K562 (cell line): ENCODE measurements at regions not wholly inside any gene's neighbourhood (a gene's known extent, or its start where the extent isn't known, plus 50 kb on each side); places are given as distances from the start of the nearest gene placed in this dataset.

Experiments used
- ATAC-seq: fragments of 200-7000 bp; cut with Tn5 transposase; 3 replicates; pipeline ENCODE4 v1.9.1; 2020; ENCODE audit warnings: moderate library complexity
- BruUV-seq: library from RNA; stranded (reverse); fragments of 400-500 nt; replicated peaks from 2 replicates; lab custom pipeline; 2021; lab: Mats Ljungman, UMichigan
- CTCF ChIA-PET: fragments of 300-600 bp; formaldehyde crosslinking; extraction: SDS; loops from one replicate; lab custom pipeline; 2021; ENCODE audit warnings: low intra/inter-chr PET ratio; lab: Yijun Ruan, JAX
- POLR2A ChIA-PET: fragments of 300-600, 350-650 bp; sonication (Branson Sonifier 250); formaldehyde crosslinking; extraction: SDS; loops from one replicate; lab custom pipeline; 2021; ENCODE audit warnings: antibody characterized with exemption, inconsistent platforms; lab: Yijun Ruan, JAX
- DNase-seq, 4 experiments: peaks; one replicate each; pipeline versions ENCODE4 v3.0.0 to v3.0.0-alpha.2; 2011 to 2018; ENCODE audit warnings: low spot score in 3 of 4, mixed read lengths in 3 of 4; ENCODE audit errors: extremely low read depth in 1 of 4
- FAIRE-seq: peaks from 2 replicates; lab custom pipeline; 2011; peaks lifted over from hg19 to GRCh38; lab: Jason Lieb, UNC
- H2AFZ ChIP-seq: 2 replicates; pipeline ENCODE4 v1.6.0; 2011; ENCODE audit warnings: low read depth, low read length, control low read depth, inconsistent platforms
- H3K27ac ChIP-seq: fragments of 200-600 bp; 3 replicates; pipeline ENCODE4 v1.8.0; 2011; ENCODE audit warnings: low read depth, mild to moderate bottlenecking, control low read depth, inconsistent platforms, low read length, moderate library complexity, mixed read lengths; ENCODE audit errors: extremely low read depth
- H3K27me3 ChIP-seq, 2 experiments: fragments of 300-600 bp in 1 of 2; 2 replicates in 1 of 2; 3 replicates in 1 of 2; pipeline versions ENCODE4 v1.6.0 to v1.8.0; 2011; ENCODE audit warnings: inconsistent platforms in 2 of 2, low read length in 2 of 2, mild to moderate bottlenecking in 1 of 2, mixed read lengths in 1 of 2, moderate library complexity in 1 of 2; ENCODE audit not compliant: control insufficient read depth in 2 of 2, insufficient read depth in 2 of 2
- H3K36me3 ChIP-seq: fragments of 300-600 bp; 3 replicates; pipeline ENCODE4 v1.8.0; 2011; ENCODE audit warnings: mild to moderate bottlenecking, low read length, inconsistent platforms; ENCODE audit not compliant: control insufficient read depth, insufficient read depth
- H3K4me1 ChIP-seq, 2 experiments: fragments of 200-600 bp in 1 of 2; replicated peaks in 1 of 2; 2 replicates in 1 of 2; 3 replicates in 1 of 2; pipeline versions ENCODE4 v1.5.1 to v1.8.0; 2011; ENCODE audit warnings: inconsistent platforms in 2 of 2, low read length in 2 of 2, mild to moderate bottlenecking in 1 of 2, mixed read lengths in 1 of 2, moderate library complexity in 1 of 2; ENCODE audit not compliant: control insufficient read depth in 2 of 2, insufficient read depth in 2 of 2
- H3K4me2 ChIP-seq: 2 replicates; pipeline ENCODE4 v1.6.1; 2011; ENCODE audit warnings: low read length, control low read depth, inconsistent platforms, mixed read lengths; ENCODE audit not compliant: insufficient read depth
- H3K4me3 ChIP-seq: fragments of 200-600 bp; sonication (generic), shearing (Covaris generic); 2 replicates; pipeline ENCODE4 v1.5.1; 2016; ENCODE audit warnings: control low read depth, inconsistent platforms
- H3K79me2 ChIP-seq: fragments of 200-600 bp; 3 replicates; pipeline ENCODE4 v1.8.0; 2011; ENCODE audit warnings: low read length, inconsistent platforms; ENCODE audit not compliant: control insufficient read depth, insufficient read depth
- H3K9ac ChIP-seq, 2 experiments: 2 replicates each; pipeline versions ENCODE4 v1.6.0 to v1.6.1; 2011; ENCODE audit warnings: low read depth in 2 of 2, low read length in 2 of 2, control low read depth in 1 of 2, inconsistent platforms in 1 of 2, mild to moderate bottlenecking in 1 of 2, mixed read lengths in 1 of 2; ENCODE audit not compliant: insufficient read depth in 1 of 2
- H3K9me1 ChIP-seq: one replicate; pipeline ENCODE4 v1.6.0; 2011; ENCODE audit warnings: inconsistent platforms, mild to moderate bottlenecking, low read length, moderate library complexity; ENCODE audit not compliant: control insufficient read depth, insufficient read depth
- H3K9me3 ChIP-seq: replicated peaks from 2 replicates; pipeline ENCODE4 v1.5.1; 2011; ENCODE audit warnings: low read depth, low read length, inconsistent platforms; ENCODE audit not compliant: control insufficient read depth, insufficient read depth
- H4K20me1 ChIP-seq: replicated peaks from 2 replicates; pipeline ENCODE4 v1.6.1; 2011; ENCODE audit warnings: low read length, inconsistent platforms, mixed read lengths; ENCODE audit not compliant: control insufficient read depth, insufficient read depth
- CBFB ChIP-seq: sonication (generic); formaldehyde crosslinking; IDR thresholded peaks from 2 replicates; pipeline ENCODE4 v1.4.0; 2020; ENCODE audit warnings: mild to moderate bottlenecking, missing genetic modification reagents
- FOSL1 ChIP-seq: fragments of 200-800 bp; sonication (Bioruptor generic); conservative IDR thresholded peaks from 2 replicates; pipeline ENCODE4 v1.6.1; 2016; ENCODE audit warnings: missing genetic modification characterization, missing compliant biosample characterization
- PHF8 ChIP-seq: fragments of 200-600 bp; sonication (generic); IDR thresholded peaks from 2 replicates; pipeline ENCODE4 v1.6.1; 2012; ENCODE audit warnings: mixed run types, mild to moderate bottlenecking, inconsistent platforms, low read length, moderate library complexity, borderline replicate concordance
- RBM14 ChIP-seq: fragments of 200-400 bp; formaldehyde crosslinking; IDR thresholded peaks from 2 replicates; pipeline ENCODE4 v1.6.1; 2018; ENCODE audit warnings: low read depth, mild to moderate bottlenecking, low read length, moderate library complexity, borderline replicate concordance; ENCODE audit not compliant: insufficient read depth
- SMARCA5 ChIP-seq: fragments of 450-650 bp; IDR thresholded peaks from 2 replicates; pipeline ENCODE4 v1.6.1; 2016
- U2AF1 ChIP-seq: fragments of 200-400 bp; formaldehyde crosslinking; optimal IDR thresholded peaks from 2 replicates; pipeline ENCODE3; 2017; ENCODE audit warnings: mild to moderate bottlenecking, low read depth, low read length, moderate library complexity
- XRCC3 ChIP-seq: fragments of 450-650 bp; IDR thresholded peaks from 2 replicates; pipeline ENCODE4 v1.6.1; 2017; ENCODE audit warnings: mild to moderate bottlenecking, moderate library complexity
- ZC3H8 ChIP-seq: fragments of 450-650 bp; IDR thresholded peaks from 2 replicates; pipeline ENCODE4 v1.6.1; 2017
- ZNF134 ChIP-seq: fragments of 250-450 bp; sonication (Bioruptor Pico); conservative IDR thresholded peaks from 2 replicates; pipeline ENCODE4 v1.4.0; 2020
- ZNF24 ChIP-seq: fragments of 450-650 bp; IDR thresholded peaks from 2 replicates; pipeline ENCODE4 v1.6.1; 2016
- WGBS: fragments of 100-300 bp; shearing (Covaris generic); methylation state at CpG from one replicate; pipeline ENCODE4 v1.1.6; 2016; ENCODE audit warnings: low coverage, mixed read lengths; ENCODE audit not compliant: insufficient coverage; ENCODE audit errors: missing lambda C conversion rate; 5-methylcytosine and 5-hydroxymethylcytosine counted together
- in situ Hi-C: fragments of 300-500 bp; cut with MboI; formaldehyde crosslinking; loops from 4 replicates; pipeline ENCODE4 v1.15.0; 2018; ENCODE audit warnings: inconsistent platforms, mixed read lengths
- intact Hi-C: fragments of 100-400 bp; cut with micrococcal nuclease; formaldehyde crosslinking; loops from 2 replicates; pipeline ENCODE4 v1.14.2; 2022

DNA sequence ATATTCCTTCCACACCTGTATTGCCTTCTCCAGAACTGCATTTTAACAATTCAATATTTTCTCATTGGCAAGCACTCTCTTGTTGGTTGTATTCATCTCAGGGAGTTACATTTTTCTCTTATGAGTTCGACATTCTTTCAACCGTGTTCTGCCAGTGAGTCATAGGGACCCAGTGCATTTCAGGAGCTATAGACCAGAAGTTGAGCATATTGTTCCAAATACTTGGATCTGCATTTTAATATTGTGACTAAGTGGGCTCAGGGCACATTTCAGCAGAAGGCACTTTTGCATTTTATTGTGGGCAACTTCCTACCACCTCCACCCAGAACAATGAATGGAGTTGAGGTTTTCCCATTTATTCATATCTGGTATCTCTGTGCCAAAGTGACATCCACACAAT lies 132.8 kb downstream of the TNFSF18 start:
- no peak overlapping the region for H3K9ac ChIP-seq
- ATAC-seq (no peak), FAIRE-seq (no peak), DNase-seq (no peak)
- no peaks in the 10 kb centered on the region; a peak in 1 of 5 replicates for H3K27me3 ChIP-seq
- 0 out of 2 replicates have a peak, but pooled peaks have one; percentile 31 for TF ChIP-seq FOSL1 (tag)
- TF ChIP-seq RBM14: no peak
- no peak for TF ChIP-seq SMARCA5
- POLR2A ChIA-PET: no interaction called here
- intact Hi-C loops: no loop called here
- no peaks in the 10 kb centered on the region for H3K4me1 ChIP-seq
- H2AFZ ChIP-seq: no peak overlapping the region
- H3K36me3 ChIP-seq: no peaks in the 10 kb centered on the region
- no peaks in the 10 kb centered on the region for H3K9me1 ChIP-seq
- H3K79me2 ChIP-seq: no peaks in the 10 kb centered on the region
- no peaks in the 10 kb centered on the region for H3K9me3 ChIP-seq
- no peak overlapping the region for H3K27ac ChIP-seq
- in situ Hi-C loops: no loop called here
- no peak overlapping the region for H3K4me2 ChIP-seq
- no TSS peak for BruUV-seq
- H3K4me3 ChIP-seq: no peak overlapping the region
- no peaks in the 10 kb centered on the region for H4K20me1 ChIP-seq
- 5% methylated on average over 2 of the region's 2 CpGs for WGBS
- CTCF ChIA-PET: no interaction called here

DNA sequence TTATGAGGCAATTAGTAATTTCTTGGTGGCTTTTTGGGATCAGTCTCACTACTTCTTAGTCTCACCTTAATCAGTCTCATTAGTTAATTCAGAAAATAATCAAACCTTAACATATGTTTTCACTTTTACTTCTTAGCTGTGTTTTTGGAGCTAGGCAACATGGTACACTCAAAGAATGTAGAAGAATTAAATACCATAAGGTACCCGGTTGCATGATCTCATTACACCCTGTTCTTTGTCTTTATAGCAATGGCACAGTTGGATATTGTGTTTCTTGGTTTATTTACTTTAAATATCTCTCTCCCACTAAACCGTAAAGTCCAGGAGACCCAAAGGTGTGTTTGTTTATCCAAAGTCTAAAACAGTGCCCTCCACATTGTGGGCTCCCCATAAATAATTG lies 132.3 kb downstream of the TNFSF18 start:
- Histone ChIP-seq H3K79me2 (no peaks in the 10 kb centered on the region), H3K27me3 (no peaks in the 10 kb centered on the region; a peak in 1 of 5 replicates), H3K4me2 (no peak overlapping the region), H3K9me3 (no peaks in the 10 kb centered on the region), H3K4me3 (no peak overlapping the region), H3K36me3 (no peaks in the 10 kb centered on the region), H3K9me1 (no peaks in the 10 kb centered on the region), H3K4me1 (no peaks in the 10 kb centered on the region), H3K27ac (no peak overlapping the region), H3K9ac (no peak overlapping the region), H4K20me1 (no peaks in the 10 kb centered on the region), H2AFZ (no peak overlapping the region)
- POLR2A ChIA-PET: no interaction called here
- no peak for DNase-seq
- WGBS: 8% methylated on average over 2 of the region's 2 CpGs
- TF ChIP-seq ZNF134: no peak
- TF ChIP-seq CBFB: no peak
- no peak for TF ChIP-seq ZNF24
- TF ChIP-seq ZC3H8: no peak
- no peak for TF ChIP-seq XRCC3
- no peak for TF ChIP-seq U2AF1
- TF ChIP-seq PHF8: no peak
- intact Hi-C loops (no loop called here), in situ Hi-C loops (no loop called here)
- no TSS peak for BruUV-seq
- ATAC-seq: no peak
- CTCF ChIA-PET: no interaction called here
- no peak for FAIRE-seq
